HepG2 (cell line): ENCODE measurements at regions not wholly inside any gene's neighbourhood (a gene's known extent, or its start where the extent isn't known, plus 50 kb on each side); places are given as distances from the start of the nearest gene placed in this dataset.

ENCODE experiments used
- ATAC-seq: fragments of 200-7000 bp; cut with Tn5 transposase; 3 replicates; pipeline ENCODE4 v1.9.1; 2020; ENCODE audit warnings: mild to moderate bottlenecking, moderate library complexity
- BruUV-seq: library from RNA; stranded (reverse); fragments of 400-500 nt; replicated peaks from 2 replicates; lab custom pipeline; 2021; lab: Mats Ljungman, UMichigan
- CTCF ChIA-PET: fragments of 300-600 bp; formaldehyde crosslinking; extraction: SDS; loops from one replicate; lab custom pipeline; 2021; ENCODE audit warnings: low total read pairs, inconsistent platforms, low intra/inter-chr PET ratio; lab: Yijun Ruan, JAX
- POLR2A ChIA-PET: fragments of 350-600 bp; sonication (Branson Sonifier 250); formaldehyde crosslinking; loops from one replicate; lab custom pipeline; 2020; ENCODE audit warnings: antibody characterized with exemption, inconsistent platforms; lab: Yijun Ruan, JAX
- DNase-seq: peaks from one replicate; pipeline ENCODE4 v3.0.0-alpha.2; 2015; ENCODE audit warnings: low spot score
- FAIRE-seq: peaks from 3 replicates; lab custom pipeline; 2011; peaks lifted over from hg19 to GRCh38; lab: Jason Lieb, UNC
- H2AFZ ChIP-seq: one replicate; pipeline ENCODE4 v1.6.1; 2011; ENCODE audit warnings: low read length, inconsistent platforms
- H3K27ac ChIP-seq: fragments of 300-600 bp; 3 replicates; pipeline ENCODE4 v1.8.0; 2011; ENCODE audit warnings: mixed run types, mild to moderate bottlenecking, mixed read lengths, low read length, inconsistent platforms; ENCODE audit not compliant: insufficient read depth; ENCODE audit errors: extremely low read length
- H3K27me3 ChIP-seq, 2 experiments: fragments of 200-600 bp in 1 of 2; 2 replicates in 1 of 2; 3 replicates in 1 of 2; pipeline versions ENCODE4 v1.6.0 to v1.8.0; 2011; ENCODE audit warnings: low read length in 2 of 2, mild to moderate bottlenecking in 2 of 2, moderate library complexity in 2 of 2, inconsistent platforms in 1 of 2; ENCODE audit not compliant: insufficient read depth in 2 of 2, control insufficient read depth in 1 of 2
- H3K36me3 ChIP-seq, 2 experiments: fragments of 200-600 bp in 1 of 2; replicated peaks in 1 of 2; 2 replicates in 1 of 2; 3 replicates in 1 of 2; pipeline versions ENCODE4 v1.5.1 to v1.8.0; 2011; ENCODE audit warnings: low read length in 2 of 2, inconsistent platforms in 1 of 2; ENCODE audit not compliant: insufficient read depth in 2 of 2, control insufficient read depth in 1 of 2
- H3K4me1 ChIP-seq: 2 replicates; pipeline ENCODE4 v1.5.1; 2012; ENCODE audit warnings: low read length, inconsistent platforms; ENCODE audit not compliant: insufficient read depth
- H3K4me2 ChIP-seq: 2 replicates; pipeline ENCODE4 v1.6.0; 2011; ENCODE audit warnings: low read depth, low read length, inconsistent platforms
- H3K4me3 ChIP-seq, 3 experiments: fragments of 200-600 bp in 1 of 3; sonication (generic), shearing (Covaris generic) in 1 of 3; replicated peaks in 1 of 3; 2 replicates each; pipeline ENCODE4 v1.5.1; 2011 to 2016; ENCODE audit warnings: low read length in 3 of 3, inconsistent platforms in 2 of 3, low read depth in 2 of 3, mild to moderate bottlenecking in 2 of 3, control low read depth in 1 of 3, mixed read lengths in 1 of 3; ENCODE audit not compliant: insufficient read depth in 1 of 3
- H3K79me2 ChIP-seq: one replicate; pipeline ENCODE4 v1.6.1; 2011; ENCODE audit warnings: low read length, inconsistent platforms; ENCODE audit not compliant: insufficient read depth
- H3K9ac ChIP-seq: 2 replicates; pipeline ENCODE4 v1.6.0; 2011; ENCODE audit warnings: mild to moderate bottlenecking, low read depth, low read length, inconsistent platforms; ENCODE audit not compliant: insufficient read depth
- H3K9me3 ChIP-seq: 2 replicates; pipeline ENCODE4 v1.5.1; 2012; ENCODE audit warnings: mild to moderate bottlenecking, low read length
- H4K20me1 ChIP-seq: 2 replicates; pipeline ENCODE4 v1.6.0; 2011; ENCODE audit warnings: inconsistent platforms, mild to moderate bottlenecking, low read length, moderate library complexity; ENCODE audit not compliant: insufficient read depth
- DBP ChIP-seq: sonication (generic); formaldehyde crosslinking; IDR thresholded peaks from 2 replicates; pipeline ENCODE4 v1.4.0; 2020; ENCODE audit warnings: missing genetic modification reagents; ENCODE audit errors: not compliant biosample characterization
- SMAD3 ChIP-seq: sonication (generic); formaldehyde crosslinking; IDR thresholded peaks from 2 replicates; pipeline ENCODE4 v1.4.0; 2020; ENCODE audit warnings: missing genetic modification reagents
- ZNF12 ChIP-seq: sonication (generic); formaldehyde crosslinking; IDR thresholded peaks from 2 replicates; pipeline ENCODE4 v1.5.0; 2020; ENCODE audit warnings: missing genetic modification reagents
- ZNF225 ChIP-seq: sonication (generic); formaldehyde crosslinking; IDR thresholded peaks from 2 replicates; pipeline ENCODE4 v1.4.0; 2020; ENCODE audit warnings: mild to moderate bottlenecking, missing genetic modification reagents
- ZNF75D ChIP-seq: sonication (generic); formaldehyde crosslinking; IDR thresholded peaks from 2 replicates; pipeline ENCODE4 v1.8.1; 2023; ENCODE audit warnings: missing genetic modification reagents, mild to moderate bottlenecking, borderline replicate concordance
- ZUFSP ChIP-seq: sonication (generic); formaldehyde crosslinking; IDR thresholded peaks from 2 replicates; pipeline ENCODE4 v1.9.0; 2021; ENCODE audit warnings: missing genetic modification reagents, mild to moderate bottlenecking, borderline replicate concordance
- WGBS: methylation state at CpG from one replicate; pipeline ENCODE4 v1.1.6; 2017; ENCODE audit warnings: low lambda C conversion rate; 5-methylcytosine and 5-hydroxymethylcytosine counted together
- in situ Hi-C: cut with HindIII; loops from 2 replicates; pipeline ENCODE4 v1.10.0; 2017; ENCODE audit warnings: low pct_unique_long_range_greater_than_20kb; ENCODE audit not compliant: extremely low pct_ligation_motif_present
- intact Hi-C: fragments of 100-400 bp; cut with micrococcal nuclease; formaldehyde crosslinking; loops from one replicate; pipeline ENCODE4 v1.10.0; 2022; ENCODE audit not compliant: unreplicated experiment
- TF ChIP-seq, protein P1 (sequence below): sonication (generic); formaldehyde crosslinking; IDR thresholded peaks from 2 replicates; pipeline ENCODE4 v1.4.0; 2020; ENCODE audit warnings: missing genetic modification reagents
- TF ChIP-seq, protein P2 (sequence below), 2 experiments: sonication (generic) in 1 of 2; formaldehyde crosslinking in 1 of 2; IDR thresholded peaks; 2 replicates each; pipeline versions ENCODE4 v1.4.0 to v1.6.1; 2018 to 2020; ENCODE audit warnings: missing genetic modification reagents in 2 of 2, borderline replicate concordance in 1 of 2, low read depth in 1 of 2, mild to moderate bottlenecking in 1 of 2, missing biosample characterization in 1 of 2

DNA sequence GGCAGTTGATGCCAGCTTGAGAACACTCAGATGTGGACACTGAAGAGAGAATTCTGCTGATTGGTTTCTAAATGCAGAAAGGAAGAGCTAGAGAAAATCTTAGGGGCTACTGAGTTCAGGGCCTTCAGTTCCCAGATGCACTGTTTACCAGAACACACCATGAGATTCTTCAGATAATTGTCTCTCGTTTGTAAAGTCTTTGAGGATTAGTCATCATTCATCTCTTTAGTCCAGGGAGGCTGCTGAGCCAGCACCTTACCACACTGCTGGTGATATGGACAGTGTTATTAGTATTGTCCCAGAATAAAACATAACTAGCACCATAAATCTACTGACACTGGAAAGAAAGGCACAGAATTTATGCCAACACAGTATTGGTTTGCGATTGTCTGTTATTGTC is 690.8 kb upstream of the CELF4 start:
- Histone ChIP-seq H3K27ac (no peak overlapping the region), H3K4me3 (no peak overlapping the region), H4K20me1 (no peaks in the 10 kb centered on the region), H2AFZ (no peak overlapping the region), H3K4me2 (no peak overlapping the region), H3K27me3 (no peaks in the 10 kb centered on the region), H3K9ac (no peak overlapping the region), H3K9me3 (no peaks in the 10 kb centered on the region), H3K36me3 (no peaks in the 10 kb centered on the region), H3K79me2 (no peaks in the 10 kb centered on the region), H3K4me1 (no peaks in the 10 kb centered on the region)
- intact Hi-C loops (no loop called here), in situ Hi-C loops (no loop called here)
- FAIRE-seq (no peak), DNase-seq (no peak), ATAC-seq (no peak)
- ChIA-PET CTCF (no interaction called here), POLR2A (no interaction called here)
- BruUV-seq: no TSS peak
- 0% methylated on average over 2 of the region's 2 CpGs for WGBS
- no peak for TF ChIP-seq ZNF225 (CRISPR knock-in tag)
- TF ChIP-seq ZNF12 (CRISPR knock-in tag): no peak
- no peak for TF ChIP-seq DBP
- TF ChIP-seq, protein P1, sequence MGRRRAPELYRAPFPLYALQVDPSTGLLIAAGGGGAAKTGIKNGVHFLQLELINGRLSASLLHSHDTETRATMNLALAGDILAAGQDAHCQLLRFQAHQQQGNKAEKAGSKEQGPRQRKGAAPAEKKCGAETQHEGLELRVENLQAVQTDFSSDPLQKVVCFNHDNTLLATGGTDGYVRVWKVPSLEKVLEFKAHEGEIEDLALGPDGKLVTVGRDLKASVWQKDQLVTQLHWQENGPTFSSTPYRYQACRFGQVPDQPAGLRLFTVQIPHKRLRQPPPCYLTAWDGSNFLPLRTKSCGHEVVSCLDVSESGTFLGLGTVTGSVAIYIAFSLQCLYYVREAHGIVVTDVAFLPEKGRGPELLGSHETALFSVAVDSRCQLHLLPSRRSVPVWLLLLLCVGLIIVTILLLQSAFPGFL (CRISPR knock-in tag): no peak
- TF ChIP-seq ZNF75D (CRISPR knock-in tag): no peak
- TF ChIP-seq SMAD3 (CRISPR knock-in tag): no peak

- no peak for DNase-seq
- 31% methylated on average over 5 of the region's 5 CpGs for WGBS
- Histone ChIP-seq H3K4me2 (no peak overlapping the region), H3K27ac (no peak overlapping the region), H4K20me1 (no peaks in the 10 kb centered on the region), H3K27me3 (no peaks in the 10 kb centered on the region), H2AFZ (no peak overlapping the region), H3K4me1 (no peaks in the 10 kb centered on the region), H3K9me3 (no peaks in the 10 kb centered on the region), H3K9ac (no peak overlapping the region), H3K79me2 (no peaks in the 10 kb centered on the region)
- POLR2A ChIA-PET: no interaction called here
- in situ Hi-C loops: no loop called here
- intact Hi-C loops: no loop called here
- no peak for ATAC-seq
- FAIRE-seq: no peak
- no peak for TF ChIP-seq ZUFSP (CRISPR knock-in tag)
- TF ChIP-seq, protein P2, sequence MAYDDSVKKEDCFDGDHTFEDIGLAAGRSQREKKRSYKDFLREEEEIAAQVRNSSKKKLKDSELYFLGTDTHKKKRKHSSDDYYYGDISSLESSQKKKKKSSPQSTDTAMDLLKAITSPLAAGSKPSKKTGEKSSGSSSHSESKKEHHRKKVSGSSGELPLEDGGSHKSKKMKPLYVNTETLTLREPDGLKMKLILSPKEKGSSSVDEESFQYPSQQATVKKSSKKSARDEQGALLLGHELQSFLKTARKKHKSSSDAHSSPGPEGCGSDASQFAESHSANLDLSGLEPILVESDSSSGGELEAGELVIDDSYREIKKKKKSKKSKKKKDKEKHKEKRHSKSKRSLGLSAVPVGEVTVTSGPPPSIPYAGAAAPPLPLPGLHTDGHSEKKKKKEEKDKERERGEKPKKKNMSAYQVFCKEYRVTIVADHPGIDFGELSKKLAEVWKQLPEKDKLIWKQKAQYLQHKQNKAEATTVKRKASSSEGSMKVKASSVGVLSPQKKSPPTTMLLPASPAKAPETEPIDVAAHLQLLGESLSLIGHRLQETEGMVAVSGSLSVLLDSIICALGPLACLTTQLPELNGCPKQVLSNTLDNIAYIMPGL (CRISPR knock-in tag; IDR thresholded peaks at IDR 0.05; ENCODE audit: borderline replicate concordance in 1 of 2, low read depth in 1 of 2): no peak
- TF ChIP-seq, all 625 proteins: peak for 0
- no peak overlapping the region for H3K4me3 ChIP-seq
- BruUV-seq: no TSS peak
- CTCF ChIA-PET: no interaction called here
- no peaks in the 10 kb centered on the region for H3K36me3 ChIP-seq
Observed at GRCh38 chr18:38250971-38251370, 685.4 kb upstream of the CELF4 start.
